GM12801 (cell line): ENCODE measurements at regions not wholly inside any gene's neighbourhood (a gene's known extent, or its start where the extent isn't known, plus 50 kb on each side); places are given as distances from the start of the nearest gene placed in this dataset.

ENCODE experiments used
- TF ChIP-seq, protein P1 (sequence below): IDR thresholded peaks from one replicate; pipeline ENCODE4 v1.5.1; 2011; ENCODE audit warnings: control low read depth; ENCODE audit not compliant: insufficient read length; ENCODE audit errors: extremely low read depth

DNA sequence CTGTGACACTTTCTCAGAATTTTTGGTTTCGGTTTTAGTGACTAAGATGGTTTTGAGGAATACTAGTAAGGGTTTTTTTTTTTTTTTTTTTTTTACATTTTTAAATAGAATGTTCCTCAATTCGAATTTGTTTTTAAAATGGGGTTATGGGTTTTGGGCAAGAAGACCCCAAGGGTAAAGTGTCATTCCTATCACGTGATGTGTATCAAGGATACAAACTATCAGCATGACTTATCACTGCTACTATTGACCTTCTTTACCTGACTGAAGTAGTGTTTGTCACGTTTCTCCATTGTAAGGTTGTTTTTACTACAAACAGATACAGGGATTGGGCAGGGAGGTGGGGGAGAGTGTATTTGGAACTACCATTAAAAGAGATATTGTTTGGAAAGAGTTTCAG is 781.1 kb upstream of the ADGRL4 start:
- TF ChIP-seq, protein P1, sequence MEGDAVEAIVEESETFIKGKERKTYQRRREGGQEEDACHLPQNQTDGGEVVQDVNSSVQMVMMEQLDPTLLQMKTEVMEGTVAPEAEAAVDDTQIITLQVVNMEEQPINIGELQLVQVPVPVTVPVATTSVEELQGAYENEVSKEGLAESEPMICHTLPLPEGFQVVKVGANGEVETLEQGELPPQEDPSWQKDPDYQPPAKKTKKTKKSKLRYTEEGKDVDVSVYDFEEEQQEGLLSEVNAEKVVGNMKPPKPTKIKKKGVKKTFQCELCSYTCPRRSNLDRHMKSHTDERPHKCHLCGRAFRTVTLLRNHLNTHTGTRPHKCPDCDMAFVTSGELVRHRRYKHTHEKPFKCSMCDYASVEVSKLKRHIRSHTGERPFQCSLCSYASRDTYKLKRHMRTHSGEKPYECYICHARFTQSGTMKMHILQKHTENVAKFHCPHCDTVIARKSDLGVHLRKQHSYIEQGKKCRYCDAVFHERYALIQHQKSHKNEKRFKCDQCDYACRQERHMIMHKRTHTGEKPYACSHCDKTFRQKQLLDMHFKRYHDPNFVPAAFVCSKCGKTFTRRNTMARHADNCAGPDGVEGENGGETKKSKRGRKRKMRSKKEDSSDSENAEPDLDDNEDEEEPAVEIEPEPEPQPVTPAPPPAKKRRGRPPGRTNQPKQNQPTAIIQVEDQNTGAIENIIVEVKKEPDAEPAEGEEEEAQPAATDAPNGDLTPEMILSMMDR, result no peak

- TF ChIP-seq, protein P1, result no peak
Observed at GRCh38 chr1:79785964-79786363, 779.4 kb upstream of the ADGRL4 start.

- TF ChIP-seq, protein P1, result no peak
Observed at GRCh38 chr1:79785561-79785960, 779.0 kb upstream of the ADGRL4 start.

DNA sequence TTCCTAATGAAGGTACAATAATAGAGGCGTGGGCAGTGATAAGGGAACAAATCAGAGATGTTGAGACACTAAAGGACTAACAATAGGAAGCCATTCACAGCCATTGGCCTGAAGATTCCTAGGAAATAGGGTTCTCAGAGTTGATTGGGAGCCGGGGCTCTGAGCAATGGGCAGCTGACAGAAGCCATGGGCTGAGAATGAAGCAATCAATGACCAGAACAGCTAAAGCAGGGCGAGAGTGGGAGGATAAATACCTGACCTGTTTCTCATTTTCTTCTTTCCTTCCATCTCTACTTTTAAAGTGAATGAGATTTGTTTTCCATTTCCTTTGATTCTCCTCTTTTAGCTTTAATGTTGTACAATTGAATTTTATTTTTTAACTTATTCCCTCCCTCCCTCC is 774.7 kb upstream of the ADGRL4 start:
- TF ChIP-seq, protein P1, result no peak

DNA sequence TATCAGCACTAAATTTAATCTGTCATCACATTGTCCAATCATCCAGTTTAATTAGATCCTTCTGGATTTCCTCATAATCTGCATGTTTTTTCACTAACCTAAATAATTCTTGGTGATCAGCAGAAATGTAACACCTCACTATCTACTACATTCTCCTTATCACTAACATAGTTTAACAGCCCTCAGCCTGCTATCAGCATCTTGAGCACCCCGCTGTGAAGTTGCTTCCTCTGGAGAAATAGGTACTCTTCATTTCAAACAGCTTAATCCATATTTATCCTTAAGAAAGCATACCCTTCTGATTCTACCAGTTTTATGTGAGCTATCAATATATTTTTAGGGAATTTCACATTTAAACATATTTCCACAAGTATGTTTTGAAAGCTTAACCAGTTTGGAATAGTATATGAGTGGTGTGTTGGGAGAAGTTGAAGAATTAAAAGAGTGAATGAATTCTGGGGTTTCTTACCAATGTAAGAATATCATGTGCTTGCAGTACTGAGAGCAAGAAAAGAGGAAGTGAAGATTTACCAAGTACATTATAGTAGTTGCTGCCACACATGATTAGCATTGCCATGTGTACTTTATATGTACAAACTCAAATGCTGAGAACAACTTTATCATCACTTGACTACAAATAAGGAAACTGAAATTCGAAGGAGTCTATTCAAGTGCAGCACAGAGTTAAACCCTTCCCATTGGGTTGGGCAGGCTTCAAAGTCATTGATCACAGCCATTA is 771.1 kb upstream of the ADGRL4 start:
- TF ChIP-seq, protein P1, result no peak

- TF ChIP-seq, protein P1, result no peak
Observed at GRCh38 chr1:79775402-79775801, 768.9 kb upstream of the ADGRL4 start.

- TF ChIP-seq, protein P1, result no peak
Observed at GRCh38 chr1:79773385-79773784, 766.9 kb upstream of the ADGRL4 start.
